H4 (cell line): ENCODE measurements at regions not wholly inside any gene's neighbourhood (a gene's known extent, or its start where the extent isn't known, plus 50 kb on each side); places are given as distances from the start of the nearest gene placed in this dataset.

Experiments used
- DNase-seq: peaks from one replicate; pipeline ENCODE4 v3.0.0-alpha.2; 2015; ENCODE audit warnings: low spot score

DNA sequence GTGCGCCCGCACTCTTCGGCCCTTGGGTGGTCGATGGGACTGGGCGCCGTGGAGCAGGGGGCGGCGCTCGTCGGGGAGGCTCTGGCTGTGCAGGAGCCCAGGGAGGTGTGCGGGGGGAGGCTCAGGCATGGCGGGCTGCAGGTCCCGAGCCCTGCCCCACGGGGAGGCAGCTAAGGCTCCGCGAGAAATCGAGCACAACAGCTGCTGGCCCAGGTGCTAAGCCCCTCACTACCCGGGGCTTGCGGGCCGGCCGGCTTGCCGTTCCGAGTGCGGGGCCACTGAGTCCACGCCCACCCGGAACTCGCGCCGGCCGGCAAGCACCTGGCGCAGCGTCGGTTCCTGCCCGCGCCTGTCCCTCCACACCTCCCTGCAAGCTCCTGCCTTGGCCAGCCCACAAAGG is 462.3 kb upstream of the JARID2 start:
- DNase-seq, result no peak

- peak; percentile 54 for DNase-seq
These were observed 461.0 kb upstream of the JARID2 start for GRCh38 chr6:14784596-14785492.

GRCh38 chr6:14785493-14785790 is 460.4 kb upstream of the JARID2 start:
- no peak for DNase-seq

GRCh38 chr6:14786008-14786407 is 459.9 kb upstream of the JARID2 start:
- DNase-seq, result no peak

DNA sequence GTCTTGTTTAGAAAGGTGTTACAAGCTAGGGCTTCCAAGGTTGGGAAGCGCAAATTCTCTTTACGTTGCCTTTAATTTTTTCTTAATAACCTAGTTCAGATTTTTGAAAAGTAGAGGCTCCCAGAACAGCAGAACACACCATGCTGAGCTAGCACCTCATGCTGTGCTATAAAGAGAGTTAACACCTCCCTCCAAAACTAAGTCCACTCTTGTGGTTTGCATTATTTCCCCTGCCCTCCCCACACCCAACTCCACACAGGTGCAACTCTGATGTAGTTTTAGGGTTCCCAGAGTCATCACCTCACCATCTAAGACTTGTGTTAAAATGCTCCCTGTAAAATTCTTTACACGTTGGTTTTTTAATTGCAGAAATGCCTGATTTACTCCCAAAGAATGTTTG is 459.4 kb upstream of the JARID2 start:
- no peak for DNase-seq

- no peak for DNase-seq
These were observed 458.6 kb upstream of the JARID2 start for GRCh38 chr6:14787250-14787649.

GRCh38 chr6:14787677-14788076 is 458.2 kb upstream of the JARID2 start:
- DNase-seq, result no peak

- DNase-seq, result no peak
These were observed 455.9 kb upstream of the JARID2 start for GRCh38 chr6:14789996-14790395.

DNA sequence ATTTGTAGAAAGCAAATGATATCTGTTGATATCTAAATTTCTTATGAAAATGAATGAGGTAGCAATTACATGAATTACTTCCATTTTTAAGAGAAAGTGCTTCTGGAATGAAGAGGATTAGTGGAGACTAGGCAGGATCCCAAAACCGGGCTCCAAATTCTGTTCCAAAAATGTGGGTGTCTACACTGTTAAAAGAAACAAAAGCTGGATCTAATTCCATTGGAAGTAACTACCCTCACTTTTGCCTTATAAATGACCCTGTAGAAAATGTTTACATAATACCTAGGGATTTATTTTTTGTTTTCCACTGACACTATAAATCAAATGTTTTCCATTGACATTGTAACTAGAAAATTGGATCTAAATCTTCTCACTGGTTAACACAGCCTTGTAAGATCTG is 454.9 kb upstream of the JARID2 start:
- no peak for DNase-seq

- DNase-seq, result no peak
These were observed 454.3 kb upstream of the JARID2 start for GRCh38 chr6:14791526-14791925.

- no peak for DNase-seq
These were observed 453.5 kb upstream of the JARID2 start for GRCh38 chr6:14792118-14792955.

DNA sequence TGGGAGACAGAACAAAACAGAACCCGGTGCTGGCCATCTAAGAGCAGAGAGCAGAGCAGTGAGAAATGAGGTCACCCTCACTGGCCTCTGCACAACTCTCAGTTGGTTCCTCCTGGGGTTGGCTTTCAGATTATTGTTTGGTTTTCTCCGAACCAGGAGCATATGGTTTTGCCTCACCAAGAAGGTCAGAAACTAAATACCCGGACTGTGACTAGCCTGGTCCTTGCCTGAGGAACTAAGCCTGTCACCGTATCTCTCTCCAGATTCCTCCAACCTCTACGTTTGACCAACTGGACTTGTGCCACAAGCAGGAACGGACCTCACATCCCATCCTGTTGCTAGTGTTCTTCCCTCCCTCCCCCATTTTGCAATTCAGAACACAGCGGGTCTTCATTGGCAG is 450.4 kb upstream of the JARID2 start:
- DNase-seq, result no peak

- no peak for DNase-seq
These were observed 448.7 kb upstream of the JARID2 start for GRCh38 chr6:14796974-14797762.

GRCh38 chr6:14797875-14798593 is 447.8 kb upstream of the JARID2 start:
- DNase-seq, result no peak

GRCh38 chr6:14798594-14798982 is 447.3 kb upstream of the JARID2 start:
- DNase-seq, result no peak

GRCh38 chr6:14798996-14799588 is 446.8 kb upstream of the JARID2 start:
- no peak for DNase-seq

- DNase-seq, result peak; percentile 82
These were observed 445.9 kb upstream of the JARID2 start for GRCh38 chr6:14799928-14800327.

DNA sequence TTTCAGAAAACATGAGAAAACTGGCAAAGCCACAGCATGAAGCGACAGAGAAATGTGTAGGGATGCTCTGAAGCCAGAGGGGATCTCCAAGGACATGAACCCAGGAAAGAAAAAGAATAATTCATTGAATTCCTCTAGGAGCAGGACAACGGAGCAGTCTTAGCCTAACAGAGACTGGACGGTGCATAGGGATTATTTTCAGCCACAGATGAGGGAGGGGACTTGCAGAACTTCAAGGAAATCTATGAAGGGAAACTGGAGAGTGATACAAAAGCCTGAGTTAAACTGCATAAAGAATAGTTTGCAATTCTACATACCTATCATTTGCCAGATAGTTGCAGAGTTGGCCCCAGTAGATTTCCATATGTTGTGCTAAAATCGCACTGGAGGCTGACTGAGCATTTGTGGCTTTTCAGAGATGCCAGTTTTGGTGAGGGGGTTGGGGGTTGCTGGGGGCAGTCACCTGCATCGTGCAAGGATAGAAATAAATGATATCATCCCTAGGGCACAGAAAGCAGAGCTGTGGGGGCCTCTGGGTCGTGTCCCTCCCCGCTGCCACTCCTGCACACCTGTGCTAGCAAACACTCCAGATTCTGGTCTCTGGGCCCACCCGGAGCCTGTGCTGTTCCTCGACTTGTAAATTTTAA is 443.2 kb upstream of the JARID2 start:
- no peak for DNase-seq

GRCh38 chr6:14804001-14804784 is 441.7 kb upstream of the JARID2 start:
- no peak for DNase-seq

DNA sequence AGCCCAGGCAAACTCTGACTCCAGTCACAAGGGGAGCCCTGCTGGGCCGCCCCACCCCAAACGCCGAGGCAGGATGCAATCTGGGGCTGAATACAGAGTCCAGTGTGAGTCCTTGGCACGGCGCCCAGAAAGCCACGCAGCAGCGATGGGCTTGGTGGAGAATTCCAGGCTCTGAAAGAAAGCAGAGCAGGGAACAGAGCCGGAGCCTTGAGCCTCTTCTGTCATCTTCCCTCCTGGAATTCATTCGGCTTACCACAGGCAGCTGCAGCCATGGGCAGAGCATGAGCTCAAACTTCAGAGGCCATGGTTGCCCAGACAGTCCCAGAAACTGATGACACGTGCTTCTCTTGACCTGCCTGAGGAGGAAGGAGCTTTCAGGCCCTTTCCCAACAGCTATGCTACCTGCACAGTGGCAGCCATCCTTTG is 441.1 kb upstream of the JARID2 start:
- peak; percentile 73 for DNase-seq
